ENCODE measurements at regions not wholly inside any gene's neighbourhood (a gene's known extent, or its start where the extent isn't known, plus 50 kb on each side); places are given as distances from the start of the nearest gene placed in this dataset.

DNA sequence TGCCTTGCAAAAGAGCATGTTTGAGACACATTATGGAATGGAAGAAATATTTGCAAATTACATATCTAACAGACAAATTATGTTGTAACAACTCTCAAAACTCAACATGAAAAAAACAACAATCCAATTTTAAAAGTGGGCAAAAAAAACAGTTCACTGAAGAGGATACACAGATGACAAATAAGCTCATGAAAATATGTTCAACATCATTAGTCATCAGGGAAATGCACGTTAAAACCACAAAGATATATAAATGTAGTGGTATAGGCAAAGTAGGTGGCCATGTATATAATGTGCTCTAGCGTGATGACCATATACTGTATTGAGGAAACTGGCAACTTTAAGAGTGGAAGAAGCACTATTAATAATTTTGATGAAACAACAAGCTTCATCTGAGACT lies 220.1 kb downstream of the IRS1 start:
- TF ChIP-seq CEBPB (IDR thresholded peaks at IDR 0.05) (no peak), MYC (IDR thresholded peaks at IDR 0.05; ENCODE audit: borderline replicate concordance, low read length) (no peak), POLR2A (IDR thresholded peaks at IDR 0.05; ENCODE audit: low read length) (no peak), ESRRA (IDR thresholded peaks at IDR 0.05; ENCODE audit: borderline replicate concordance, low read length) (no peak), BCL3 (IDR thresholded peaks at IDR 0.05) (no peak), TFCP2L1 (CRISPR knock-in tag; IDR thresholded peaks at IDR 0.05) (no peak), EHMT2 (IDR thresholded peaks at IDR 0.05; ENCODE audit: low read depth) (no peak), TP53 (CRISPR knock-in tag; IDR thresholded peaks at IDR 0.05) (no peak), POLR2AphosphoS2 (conservative IDR thresholded peaks at IDR 0.05; ENCODE audit: low read length) (no peak), NR3C1 (IDR thresholded peaks at IDR 0.05) (no peak), EP300 (IDR thresholded peaks at IDR 0.05) (no peak)
- TF ChIP-seq, protein P1, sequence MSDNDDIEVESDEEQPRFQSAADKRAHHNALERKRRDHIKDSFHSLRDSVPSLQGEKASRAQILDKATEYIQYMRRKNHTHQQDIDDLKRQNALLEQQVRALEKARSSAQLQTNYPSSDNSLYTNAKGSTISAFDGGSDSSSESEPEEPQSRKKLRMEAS (IDR thresholded peaks at IDR 0.05), result no peak
- TF ChIP-seq, protein P2, sequence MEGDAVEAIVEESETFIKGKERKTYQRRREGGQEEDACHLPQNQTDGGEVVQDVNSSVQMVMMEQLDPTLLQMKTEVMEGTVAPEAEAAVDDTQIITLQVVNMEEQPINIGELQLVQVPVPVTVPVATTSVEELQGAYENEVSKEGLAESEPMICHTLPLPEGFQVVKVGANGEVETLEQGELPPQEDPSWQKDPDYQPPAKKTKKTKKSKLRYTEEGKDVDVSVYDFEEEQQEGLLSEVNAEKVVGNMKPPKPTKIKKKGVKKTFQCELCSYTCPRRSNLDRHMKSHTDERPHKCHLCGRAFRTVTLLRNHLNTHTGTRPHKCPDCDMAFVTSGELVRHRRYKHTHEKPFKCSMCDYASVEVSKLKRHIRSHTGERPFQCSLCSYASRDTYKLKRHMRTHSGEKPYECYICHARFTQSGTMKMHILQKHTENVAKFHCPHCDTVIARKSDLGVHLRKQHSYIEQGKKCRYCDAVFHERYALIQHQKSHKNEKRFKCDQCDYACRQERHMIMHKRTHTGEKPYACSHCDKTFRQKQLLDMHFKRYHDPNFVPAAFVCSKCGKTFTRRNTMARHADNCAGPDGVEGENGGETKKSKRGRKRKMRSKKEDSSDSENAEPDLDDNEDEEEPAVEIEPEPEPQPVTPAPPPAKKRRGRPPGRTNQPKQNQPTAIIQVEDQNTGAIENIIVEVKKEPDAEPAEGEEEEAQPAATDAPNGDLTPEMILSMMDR (IDR thresholded peaks at IDR 0.05), result no peak
- TF ChIP-seq, protein P3, sequence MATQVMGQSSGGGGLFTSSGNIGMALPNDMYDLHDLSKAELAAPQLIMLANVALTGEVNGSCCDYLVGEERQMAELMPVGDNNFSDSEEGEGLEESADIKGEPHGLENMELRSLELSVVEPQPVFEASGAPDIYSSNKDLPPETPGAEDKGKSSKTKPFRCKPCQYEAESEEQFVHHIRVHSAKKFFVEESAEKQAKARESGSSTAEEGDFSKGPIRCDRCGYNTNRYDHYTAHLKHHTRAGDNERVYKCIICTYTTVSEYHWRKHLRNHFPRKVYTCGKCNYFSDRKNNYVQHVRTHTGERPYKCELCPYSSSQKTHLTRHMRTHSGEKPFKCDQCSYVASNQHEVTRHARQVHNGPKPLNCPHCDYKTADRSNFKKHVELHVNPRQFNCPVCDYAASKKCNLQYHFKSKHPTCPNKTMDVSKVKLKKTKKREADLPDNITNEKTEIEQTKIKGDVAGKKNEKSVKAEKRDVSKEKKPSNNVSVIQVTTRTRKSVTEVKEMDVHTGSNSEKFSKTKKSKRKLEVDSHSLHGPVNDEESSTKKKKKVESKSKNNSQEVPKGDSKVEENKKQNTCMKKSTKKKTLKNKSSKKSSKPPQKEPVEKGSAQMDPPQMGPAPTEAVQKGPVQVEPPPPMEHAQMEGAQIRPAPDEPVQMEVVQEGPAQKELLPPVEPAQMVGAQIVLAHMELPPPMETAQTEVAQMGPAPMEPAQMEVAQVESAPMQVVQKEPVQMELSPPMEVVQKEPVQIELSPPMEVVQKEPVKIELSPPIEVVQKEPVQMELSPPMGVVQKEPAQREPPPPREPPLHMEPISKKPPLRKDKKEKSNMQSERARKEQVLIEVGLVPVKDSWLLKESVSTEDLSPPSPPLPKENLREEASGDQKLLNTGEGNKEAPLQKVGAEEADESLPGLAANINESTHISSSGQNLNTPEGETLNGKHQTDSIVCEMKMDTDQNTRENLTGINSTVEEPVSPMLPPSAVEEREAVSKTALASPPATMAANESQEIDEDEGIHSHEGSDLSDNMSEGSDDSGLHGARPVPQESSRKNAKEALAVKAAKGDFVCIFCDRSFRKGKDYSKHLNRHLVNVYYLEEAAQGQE (IDR thresholded peaks at IDR 0.05), result no peak

Data from A549 (cell line).